Effector memory CD4-positive, alpha-beta T cell (primary cell): ENCODE measurements at regions not wholly inside any gene's neighbourhood (a gene's known extent, or its start where the extent isn't known, plus 50 kb on each side); places are given as distances from the start of the nearest gene placed in this dataset.
"Not testable (repeated sequence)": the region's sequence is repeated elsewhere in the genome, so short reads cannot be mapped to it uniquely, and the experiment has no call there.

Experiments
- DNase-seq, 3 donors: peaks; one replicate each; pipeline ENCODE4 v3.0.0-alpha.2; 2020
- H3K27ac ChIP-seq: 2 replicates; pipeline ENCODE4 v1.7.0; 2013; ENCODE audit warnings: mild to moderate bottlenecking, low read length, moderate library complexity; ENCODE audit not compliant: insufficient read depth, poor library complexity, severe bottlenecking
- H3K27me3 ChIP-seq: replicated peaks from 2 replicates; pipeline ENCODE4 v1.7.0; 2013; ENCODE audit warnings: mild to moderate bottlenecking, low read length; ENCODE audit not compliant: insufficient read depth, control insufficient read depth, poor library complexity, severe bottlenecking
- H3K36me3 ChIP-seq: 2 replicates; pipeline ENCODE4 v1.7.0; 2013; ENCODE audit warnings: mild to moderate bottlenecking, low read length, moderate library complexity; ENCODE audit not compliant: control insufficient read depth, insufficient read depth
- H3K4me1 ChIP-seq: 2 replicates; pipeline ENCODE4 v1.7.0; 2013; ENCODE audit warnings: low read length, mild to moderate bottlenecking; ENCODE audit not compliant: control insufficient read depth, insufficient read depth, poor library complexity, severe bottlenecking
- H3K4me3 ChIP-seq: 2 replicates; pipeline ENCODE4 v1.7.0; 2013; ENCODE audit warnings: low read length, low read depth, mild to moderate bottlenecking; ENCODE audit not compliant: insufficient read depth, poor library complexity, severe bottlenecking
- H3K9me3 ChIP-seq: 2 replicates; pipeline ENCODE4 v1.7.0; 2013; ENCODE audit warnings: mild to moderate bottlenecking, low read length, moderate library complexity; ENCODE audit not compliant: control insufficient read depth

DNA sequence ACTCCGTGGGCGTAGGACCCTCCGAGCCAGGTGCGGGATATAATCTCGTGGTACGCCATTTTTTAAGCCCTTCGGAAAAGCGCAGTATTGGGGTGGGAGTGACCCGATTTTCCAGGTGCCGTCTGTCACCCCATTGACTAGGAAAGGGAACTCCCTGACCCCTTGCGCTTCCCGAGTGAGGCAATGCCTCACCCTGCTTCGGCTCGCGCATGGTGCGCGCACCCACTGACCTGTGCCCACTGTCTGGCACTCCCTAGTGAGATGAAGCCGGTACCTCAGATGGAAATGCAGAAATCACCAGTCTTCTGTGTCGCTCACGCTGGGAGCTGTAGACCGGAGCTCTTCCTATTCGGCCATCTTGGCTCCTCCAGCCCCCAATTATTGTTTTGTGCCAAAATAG, 459.7 kb upstream of the UBE2E2 start:
- DNase-seq, H3K9me3 ChIP-seq, H3K27me3 ChIP-seq, H3K4me3 ChIP-seq, H3K4me1 ChIP-seq, H3K27ac ChIP-seq, H3K36me3 ChIP-seq: not testable (repeated sequence)

DNA sequence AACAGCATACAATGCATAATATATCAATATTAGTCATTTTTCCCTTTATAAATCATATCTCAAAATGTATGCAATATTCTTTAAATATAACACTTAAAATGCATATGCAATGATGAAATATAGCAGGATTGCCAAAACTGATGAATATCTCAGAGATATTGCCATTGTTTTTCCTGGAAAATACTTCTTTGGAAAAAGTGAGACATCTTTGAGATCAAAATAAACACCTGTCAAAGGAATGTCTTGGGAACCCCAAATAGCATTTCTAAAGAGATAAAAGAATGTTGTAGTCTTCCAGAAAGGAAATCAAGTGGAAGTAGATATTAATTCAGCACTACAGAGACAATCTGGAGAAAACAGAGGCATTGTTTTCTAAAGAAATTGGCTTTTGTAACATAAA, 457.8 kb upstream of the UBE2E2 start:
- H3K36me3 ChIP-seq, result no peaks in the 10 kb centered on the region
- H3K27ac ChIP-seq, result no peak overlapping the region
- no peaks in the 10 kb centered on the region for H3K9me3 ChIP-seq
- no peaks in the 10 kb centered on the region for H3K27me3 ChIP-seq
- H3K4me3 ChIP-seq, result no peak overlapping the region
- H3K4me1 ChIP-seq, result no peaks in the 10 kb centered on the region
- no peak for DNase-seq

DNA sequence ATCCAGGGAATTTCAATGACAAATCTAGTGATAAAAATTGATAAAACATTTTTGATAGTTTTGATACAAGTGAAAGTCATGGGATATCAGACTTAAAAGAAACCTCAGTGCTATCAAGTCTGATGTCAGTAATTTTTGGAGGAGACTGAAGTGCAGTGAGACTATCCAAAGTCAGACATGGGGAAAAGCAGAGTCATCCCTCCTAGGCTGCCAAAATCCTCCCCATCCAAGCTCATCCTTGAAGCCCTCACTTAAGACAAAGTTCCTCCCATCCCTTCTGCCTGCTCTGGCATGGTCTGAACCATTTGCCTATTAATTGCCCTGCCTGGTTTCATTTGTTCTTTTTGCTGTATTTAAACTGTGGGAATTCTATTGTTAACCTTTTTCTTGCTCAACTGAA, 456.9 kb upstream of the UBE2E2 start:
- no peaks in the 10 kb centered on the region for H3K9me3 ChIP-seq
- no peaks in the 10 kb centered on the region for H3K36me3 ChIP-seq
- no peak for DNase-seq
- H3K27ac ChIP-seq, result no peak overlapping the region
- no peaks in the 10 kb centered on the region for H3K27me3 ChIP-seq
- H3K4me1 ChIP-seq, result no peaks in the 10 kb centered on the region
- H3K4me3 ChIP-seq, result no peak overlapping the region

DNA sequence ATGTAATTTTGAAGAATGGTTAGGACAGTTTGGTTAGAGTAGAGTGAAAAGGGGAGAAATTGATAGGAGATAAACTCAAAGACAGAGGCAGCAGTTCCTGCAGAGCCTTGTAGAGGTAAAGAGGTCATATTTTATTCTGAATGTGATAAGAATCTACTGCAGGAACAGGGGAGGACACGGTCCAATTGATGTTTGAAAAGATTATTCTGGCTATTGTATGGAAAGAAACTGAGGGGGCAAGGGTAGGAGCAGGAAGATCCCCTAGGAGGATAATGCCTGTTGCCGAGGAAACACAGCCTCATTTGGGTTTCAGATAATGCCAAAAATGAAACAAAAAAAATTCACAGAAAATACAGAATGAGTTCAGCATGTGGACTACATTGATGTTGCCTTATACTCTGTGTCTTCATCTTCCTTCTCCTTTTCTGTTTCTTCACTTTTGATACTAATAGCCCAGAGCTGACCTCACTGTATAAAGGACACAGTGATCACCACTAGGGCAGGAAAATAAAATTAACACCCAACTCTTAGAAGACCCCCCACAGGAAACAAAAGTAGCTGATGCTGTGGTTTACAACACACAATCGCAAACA, 454.6 kb upstream of the UBE2E2 start:
- H3K27ac ChIP-seq, result no peak overlapping the region
- no peak overlapping the region for H3K4me3 ChIP-seq
- H3K36me3 ChIP-seq, result no peaks in the 10 kb centered on the region
- no peaks in the 10 kb centered on the region for H3K4me1 ChIP-seq
- DNase-seq, result no peak
- no peaks in the 10 kb centered on the region for H3K27me3 ChIP-seq
- H3K9me3 ChIP-seq, result no peaks in the 10 kb centered on the region

DNA sequence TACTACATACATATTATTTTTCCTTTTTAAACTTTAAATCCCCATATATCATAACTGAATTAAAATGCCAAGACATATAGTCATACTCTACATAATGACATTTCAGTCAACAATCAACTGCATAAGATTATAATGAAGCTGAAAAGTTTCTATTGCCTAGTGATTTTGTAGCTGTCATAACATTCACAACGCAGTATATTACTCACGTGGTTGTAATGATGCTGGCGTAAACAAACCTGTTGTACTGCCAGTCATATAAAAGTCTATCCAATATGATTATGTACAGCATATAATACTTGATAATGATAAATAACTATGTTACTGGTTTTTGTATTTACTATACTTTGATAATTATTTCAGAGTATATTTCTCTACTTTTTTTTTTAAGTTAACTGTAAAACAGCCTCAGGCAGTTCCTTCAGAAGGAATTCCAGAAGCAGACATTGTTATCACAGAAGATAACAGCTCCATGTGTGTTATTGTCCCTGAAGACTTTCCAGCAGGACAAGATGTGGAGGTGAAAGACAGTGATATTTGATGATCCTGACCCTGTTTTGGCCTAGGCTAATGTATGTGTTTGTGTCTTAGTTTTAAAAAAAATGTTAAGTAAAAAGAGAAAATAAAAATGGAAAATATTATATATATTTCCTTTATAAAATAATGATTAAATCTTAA, 443.4 kb upstream of the UBE2E2 start:
- Histone ChIP-seq H3K4me1 (no peaks in the 10 kb centered on the region), H3K27ac (no peak overlapping the region), H3K4me3 (no peak overlapping the region), H3K36me3 (no peaks in the 10 kb centered on the region), H3K9me3 (no peaks in the 10 kb centered on the region), H3K27me3 (no peaks in the 10 kb centered on the region)
- DNase-seq, result no peak

DNA sequence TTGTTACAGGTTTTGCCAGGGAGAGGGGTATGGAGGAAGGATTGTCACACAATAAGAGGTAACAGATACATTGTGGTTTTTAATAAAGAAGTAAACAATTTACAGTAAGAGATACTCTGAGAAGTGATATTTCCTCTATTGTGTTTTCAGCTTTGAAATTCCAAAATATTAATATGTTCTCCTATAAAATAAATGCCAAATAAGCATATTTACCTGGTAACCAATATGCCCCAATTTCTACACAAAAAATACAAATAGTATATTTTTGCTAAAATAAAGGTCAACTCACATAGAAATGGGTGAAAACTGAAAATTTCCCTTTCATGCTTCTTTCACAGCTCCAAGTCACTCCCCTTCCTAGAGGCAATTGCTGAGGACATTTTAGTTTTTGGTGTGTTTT, 437.4 kb upstream of the UBE2E2 start:
- no peak for DNase-seq
- H3K4me1 ChIP-seq, result no peaks in the 10 kb centered on the region
- no peak overlapping the region for H3K4me3 ChIP-seq
- no peak overlapping the region for H3K27ac ChIP-seq
- no peaks in the 10 kb centered on the region for H3K9me3 ChIP-seq
- no peaks in the 10 kb centered on the region for H3K36me3 ChIP-seq
- no peaks in the 10 kb centered on the region for H3K27me3 ChIP-seq

DNA sequence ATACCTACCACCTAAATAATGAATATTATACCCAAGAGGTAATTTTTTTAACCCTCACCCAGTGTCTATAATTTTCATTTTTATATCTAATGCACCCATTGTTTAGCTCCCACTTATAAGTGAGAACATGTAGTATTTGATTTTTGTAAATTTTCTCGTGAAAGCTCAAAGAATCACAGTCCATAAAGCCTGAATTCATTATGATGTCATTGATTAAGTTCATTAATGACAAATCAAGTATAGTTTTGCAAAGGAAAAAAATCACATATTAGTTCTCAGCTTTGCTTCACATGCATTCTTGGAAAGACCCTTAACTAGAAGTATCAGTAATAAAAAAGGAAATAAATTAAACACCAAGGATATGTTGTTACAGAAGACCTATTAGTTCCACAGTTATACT, 425.3 kb upstream of the UBE2E2 start:
- no peaks in the 10 kb centered on the region for H3K9me3 ChIP-seq
- no peaks in the 10 kb centered on the region for H3K27me3 ChIP-seq
- H3K27ac ChIP-seq, result no peak overlapping the region
- H3K4me3 ChIP-seq, result no peak overlapping the region
- no peak for DNase-seq
- H3K4me1 ChIP-seq, result no peaks in the 10 kb centered on the region
- H3K36me3 ChIP-seq, result no peaks in the 10 kb centered on the region

DNA sequence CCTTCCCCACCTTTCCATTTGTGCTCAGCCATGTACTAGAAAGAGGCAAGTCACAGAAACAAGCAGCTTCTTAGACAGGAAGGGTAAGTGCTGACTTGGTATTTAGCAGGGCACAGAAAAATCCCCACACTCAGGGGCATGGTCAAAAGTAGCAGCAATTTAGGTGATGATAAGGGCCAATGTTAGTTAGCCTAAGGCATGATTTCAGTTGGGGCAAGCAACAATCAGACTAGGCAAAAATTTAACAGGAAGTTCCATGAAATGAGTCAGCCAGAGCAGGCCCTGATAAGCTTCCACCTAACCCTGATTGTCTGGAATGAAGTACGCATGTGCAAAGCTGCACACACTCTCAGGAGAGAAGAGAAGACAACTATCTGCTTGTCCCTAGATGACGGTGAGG, 423.4 kb upstream of the UBE2E2 start:
- Histone ChIP-seq H3K27me3 (no peaks in the 10 kb centered on the region), H3K36me3 (no peaks in the 10 kb centered on the region), H3K9me3 (no peaks in the 10 kb centered on the region), H3K27ac (no peak overlapping the region), H3K4me1 (no peaks in the 10 kb centered on the region), H3K4me3 (no peak overlapping the region)
- DNase-seq, result no peak

DNA sequence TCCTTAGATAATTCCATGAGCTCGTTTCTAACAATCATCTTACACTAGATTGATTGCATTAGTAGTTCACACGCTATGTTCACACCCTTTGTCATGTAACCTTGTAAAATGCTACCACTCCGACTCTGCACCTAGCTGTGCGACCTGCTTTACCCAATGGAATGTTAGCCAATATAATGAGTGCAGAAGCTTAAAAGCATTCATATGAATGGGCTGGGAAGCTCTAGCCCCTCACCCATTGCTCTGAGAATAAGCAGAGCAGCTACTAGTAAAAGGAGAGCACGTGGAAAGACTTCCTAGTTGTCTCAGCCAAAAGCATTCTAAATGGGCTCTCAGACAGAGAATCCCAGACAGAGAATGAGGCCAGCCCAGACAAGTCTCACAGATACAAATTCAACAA, 410.6 kb upstream of the UBE2E2 start:
- H3K9me3 ChIP-seq, result no peaks in the 10 kb centered on the region
- H3K4me1 ChIP-seq, result no peaks in the 10 kb centered on the region
- no peaks in the 10 kb centered on the region for H3K36me3 ChIP-seq

DNA sequence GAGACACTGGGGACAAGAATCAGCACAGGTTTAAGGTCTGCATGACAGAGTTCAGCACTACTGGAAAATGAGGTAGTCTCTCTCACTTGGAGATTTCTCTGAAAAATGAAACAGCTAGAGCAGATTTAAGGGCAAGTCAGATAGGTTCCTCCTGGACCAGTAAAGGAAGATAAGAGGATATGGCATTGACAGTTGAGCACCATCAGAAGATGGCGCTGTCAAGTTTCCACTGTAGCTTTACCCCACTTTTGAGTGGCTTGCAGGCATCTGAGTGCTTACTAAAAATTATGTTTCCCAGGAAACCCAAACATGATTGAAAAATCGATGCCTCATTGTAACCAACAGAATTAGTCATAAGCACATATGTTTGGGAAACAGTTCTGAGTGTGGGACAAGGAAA, 407.2 kb upstream of the UBE2E2 start:
- Histone ChIP-seq H3K4me1 (no peaks in the 10 kb centered on the region), H3K27me3 (no peaks in the 10 kb centered on the region), H3K4me3 (no peak overlapping the region), H3K36me3 (no peaks in the 10 kb centered on the region), H3K27ac (no peak overlapping the region), H3K9me3 (no peaks in the 10 kb centered on the region)
- no peak for DNase-seq

More for the DNA sequence above, 410.6 kb upstream of the UBE2E2 start:
- Histone ChIP-seq H3K27me3 (no peaks in the 10 kb centered on the region), H3K27ac (no peak overlapping the region), H3K4me3 (no peak overlapping the region)
- no peak for DNase-seq
